Osteoblast (primary cell): ENCODE measurements at regions not wholly inside any gene's neighbourhood (a gene's known extent, or its start where the extent isn't known, plus 50 kb on each side); places are given as distances from the start of the nearest gene placed in this dataset.

Experiments
- DNase-seq: peaks from one replicate; pipeline ENCODE4 v3.0.0; 2011; ENCODE audit warnings: low spot score, mixed read lengths; ENCODE audit not compliant: insufficient read length; ENCODE audit errors: missing footprints
- H2AFZ ChIP-seq: 2 replicates; pipeline ENCODE4 v1.6.0; 2011; ENCODE audit warnings: mild to moderate bottlenecking, low read length
- H3K27ac ChIP-seq: 2 replicates; pipeline ENCODE4 v1.5.1; 2011; ENCODE audit warnings: mild to moderate bottlenecking, low read depth, low read length, moderate library complexity
- H3K27me3 ChIP-seq: 2 replicates; pipeline ENCODE4 v1.6.0; 2012; ENCODE audit warnings: mild to moderate bottlenecking, control low read depth, inconsistent platforms, low read length, moderate library complexity; ENCODE audit not compliant: insufficient read depth
- H3K36me3 ChIP-seq: 2 replicates; pipeline ENCODE4 v1.5.1; 2011; ENCODE audit warnings: mild to moderate bottlenecking, low read length, control low read depth, moderate library complexity; ENCODE audit not compliant: insufficient read depth
- H3K4me1 ChIP-seq: 2 replicates; pipeline ENCODE4 v1.5.1; 2011; ENCODE audit warnings: mild to moderate bottlenecking, low read length, control low read depth, moderate library complexity; ENCODE audit not compliant: insufficient read depth
- H3K4me2 ChIP-seq: 2 replicates; pipeline ENCODE4 v1.6.0; 2011; ENCODE audit warnings: mild to moderate bottlenecking, low read length; ENCODE audit not compliant: insufficient read depth
- H3K4me3 ChIP-seq: fragments of 200-600 bp; sonication (generic); 3 replicates; pipeline ENCODE4 v1.5.1; 2012; ENCODE audit warnings: mild to moderate bottlenecking, low read length, inconsistent platforms; ENCODE audit not compliant: insufficient read depth
- H3K79me2 ChIP-seq: 2 replicates; pipeline ENCODE4 v1.6.0; 2012; ENCODE audit warnings: mild to moderate bottlenecking, low read length, control low read depth, inconsistent platforms; ENCODE audit not compliant: insufficient read depth
- H3K9me3 ChIP-seq: 2 replicates; pipeline ENCODE4 v1.5.1; 2011; ENCODE audit warnings: low read depth, low read length, control low read depth
- H4K20me1 ChIP-seq: 2 replicates; pipeline ENCODE4 v1.6.0; 2012; ENCODE audit warnings: mild to moderate bottlenecking, low read length, control low read depth; ENCODE audit not compliant: insufficient read depth
- CTCF ChIP-seq: IDR thresholded peaks from 2 replicates; pipeline ENCODE4 v1.5.1; 2011; ENCODE audit warnings: mild to moderate bottlenecking, low read depth, low read length, moderate library complexity; ENCODE audit errors: extremely low read depth

DNA sequence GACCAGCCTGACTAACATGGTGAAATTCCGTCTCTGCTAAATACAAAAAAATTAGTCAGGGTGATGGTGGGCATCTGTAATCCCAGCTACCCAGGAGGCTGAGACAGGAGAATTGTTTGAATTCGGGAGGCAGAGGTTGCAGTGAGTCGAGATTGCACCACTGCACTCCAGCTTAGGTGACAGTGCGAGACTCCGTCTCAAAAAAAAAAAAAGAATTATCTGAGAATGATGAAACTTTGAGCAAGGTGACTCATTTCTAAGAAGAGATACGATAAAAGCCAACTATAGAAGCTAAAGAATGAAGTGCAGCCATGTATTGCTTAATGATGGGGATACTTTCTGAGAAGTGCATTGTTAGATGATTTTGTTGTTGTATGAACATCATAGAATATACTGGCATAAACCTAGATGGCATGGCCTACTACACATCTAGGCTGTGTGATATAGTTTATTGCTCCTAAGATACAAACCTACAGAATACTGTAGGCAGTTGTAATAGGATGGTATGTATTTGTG, 64.7 kb downstream of the SNRPE start:
- Histone ChIP-seq H3K27me3 (no peaks in the 10 kb centered on the region), H3K36me3 (no peaks in the 10 kb centered on the region), H3K4me1 (peaks cover 3% of the 10 kb centered on the region), H4K20me1 (no peaks in the 10 kb centered on the region), H3K27ac (peak overlapping the region; percentile 55), H2AFZ (no peak overlapping the region), H3K4me3 (no peak overlapping the region), H3K79me2 (no peaks in the 10 kb centered on the region), H3K9me3 (no peaks in the 10 kb centered on the region), H3K4me2 (no peak overlapping the region)
- no peak for TF ChIP-seq CTCF
- no peak for DNase-seq

DNA sequence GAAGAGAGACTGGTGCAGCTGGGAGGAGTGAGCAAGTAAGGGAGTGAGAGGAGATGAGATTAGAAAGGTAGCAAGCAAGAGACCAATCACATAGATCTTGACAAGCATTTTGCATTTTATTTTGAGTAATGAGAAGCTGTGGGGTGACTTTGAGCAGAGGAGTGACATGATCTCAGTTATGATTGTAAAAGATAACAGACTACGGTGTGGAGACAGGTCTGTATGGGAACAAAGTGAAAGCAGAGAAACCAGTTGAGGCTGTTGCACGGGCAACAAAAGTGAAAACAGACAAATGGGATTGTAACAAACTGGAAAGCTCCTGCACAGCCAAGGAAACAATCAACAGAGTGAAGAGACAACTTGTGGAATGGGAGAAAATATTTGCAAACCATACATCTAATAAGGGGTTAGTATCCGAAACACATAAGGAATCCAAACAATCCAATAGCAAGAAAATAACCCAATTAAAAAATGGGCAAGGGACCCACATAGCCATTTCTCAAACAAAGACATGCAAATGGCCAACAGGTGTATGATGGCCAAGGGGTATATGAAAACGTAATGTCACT, 68.4 kb downstream of the SNRPE start:
- H3K4me2 ChIP-seq = no peak overlapping the region
- no peaks in the 10 kb centered on the region for H4K20me1 ChIP-seq
- H3K36me3 ChIP-seq = no peaks in the 10 kb centered on the region
- no peaks in the 10 kb centered on the region for H3K79me2 ChIP-seq
- no peak for TF ChIP-seq CTCF
- no peak overlapping the region for H2AFZ ChIP-seq
- H3K9me3 ChIP-seq = no peaks in the 10 kb centered on the region
- H3K4me1 ChIP-seq = peaks cover 3% of the 10 kb centered on the region
- no peak overlapping the region for H3K4me3 ChIP-seq
- H3K27ac ChIP-seq = no peak overlapping the region
- no peaks in the 10 kb centered on the region for H3K27me3 ChIP-seq
- no peak for DNase-seq

DNA sequence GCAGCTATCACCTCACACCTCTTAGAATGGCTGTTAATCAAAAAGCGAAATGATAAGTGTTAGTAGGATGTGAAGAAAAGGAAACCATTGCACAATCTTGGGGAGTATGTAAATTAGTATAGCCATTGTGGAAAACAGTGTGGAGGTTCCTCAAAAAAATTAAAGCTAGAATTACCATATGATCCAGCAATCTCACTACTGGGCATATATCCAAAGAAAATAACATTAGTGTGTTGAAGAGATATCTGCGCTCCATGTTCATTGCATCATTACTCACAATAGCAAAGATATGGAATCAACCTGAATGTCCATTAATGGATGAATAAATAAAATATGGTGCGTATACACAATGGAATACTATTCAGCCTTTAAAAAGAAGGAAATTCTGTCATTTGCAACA, 68.9 kb downstream of the SNRPE start:
- H3K27ac ChIP-seq = no peak overlapping the region
- H3K4me2 ChIP-seq = no peak overlapping the region
- no peak overlapping the region for H2AFZ ChIP-seq
- peaks cover 3% of the 10 kb centered on the region for H3K4me1 ChIP-seq
- H3K4me3 ChIP-seq = no peak overlapping the region
- H3K36me3 ChIP-seq = no peaks in the 10 kb centered on the region
- no peaks in the 10 kb centered on the region for H3K9me3 ChIP-seq
- no peaks in the 10 kb centered on the region for H3K79me2 ChIP-seq
- H3K27me3 ChIP-seq = no peaks in the 10 kb centered on the region
- DNase-seq = no peak
- no peaks in the 10 kb centered on the region for H4K20me1 ChIP-seq
- TF ChIP-seq CTCF = no peak

DNA sequence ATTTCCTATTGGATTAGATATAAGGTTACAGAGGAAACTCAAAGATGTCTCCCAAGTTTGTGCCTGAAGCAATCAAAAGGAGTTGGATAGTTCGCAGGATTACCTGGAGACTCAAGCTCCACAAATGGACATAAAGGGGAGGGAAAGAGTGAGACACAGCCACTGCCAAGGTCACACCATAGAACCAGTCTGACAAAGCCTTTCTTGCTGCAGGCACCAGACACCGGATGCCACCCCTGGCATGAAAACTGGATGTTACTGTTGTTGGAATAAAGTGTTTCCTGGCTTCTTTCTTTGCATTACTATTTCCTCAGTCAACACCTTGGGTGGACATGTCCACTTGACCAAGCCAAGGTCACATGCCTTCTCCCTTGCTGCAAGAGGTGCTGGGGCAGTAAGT, 70.6 kb downstream of the SNRPE start:
- no peak overlapping the region for H3K27ac ChIP-seq
- no peaks in the 10 kb centered on the region for H3K9me3 ChIP-seq
- H3K4me1 ChIP-seq = no peaks in the 10 kb centered on the region
- no peak for DNase-seq
- H2AFZ ChIP-seq = no peak overlapping the region
- H3K79me2 ChIP-seq = no peaks in the 10 kb centered on the region
- H3K4me3 ChIP-seq = no peak overlapping the region
- H3K27me3 ChIP-seq = peaks cover 4% of the 10 kb centered on the region
- no peaks in the 10 kb centered on the region for H3K36me3 ChIP-seq
- TF ChIP-seq CTCF = no peak
- no peak overlapping the region for H3K4me2 ChIP-seq
- no peaks in the 10 kb centered on the region for H4K20me1 ChIP-seq
